ENCODE measurements at regions not wholly inside any gene's neighbourhood (a gene's known extent, or its start where the extent isn't known, plus 50 kb on each side); places are given as distances from the start of the nearest gene placed in this dataset.
"Not testable (repeated sequence)": the region's sequence is repeated elsewhere in the genome, so short reads cannot be mapped to it uniquely, and the experiment has no call there.

DNA sequence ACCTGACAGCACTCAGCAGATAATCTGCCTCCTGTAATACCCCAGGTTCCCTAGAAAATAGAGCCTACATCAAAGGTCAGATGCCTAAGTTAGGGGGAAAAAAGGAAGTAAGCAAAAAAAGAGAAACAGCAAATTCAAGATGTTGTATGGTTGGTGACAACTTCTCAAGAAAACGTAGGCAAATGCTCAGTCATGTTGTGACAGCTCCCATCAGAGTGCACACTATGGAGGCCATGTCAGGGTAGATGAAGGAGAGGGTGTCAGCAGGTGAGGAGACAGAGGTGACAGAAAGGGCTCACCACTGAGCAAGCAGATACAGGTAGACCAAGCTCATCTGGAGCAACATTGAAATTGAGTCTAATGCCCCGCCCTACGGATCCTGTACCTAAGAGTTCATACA, 356.8 kb upstream of the BRINP1 start:
- DNase-seq, result no peak

DNA sequence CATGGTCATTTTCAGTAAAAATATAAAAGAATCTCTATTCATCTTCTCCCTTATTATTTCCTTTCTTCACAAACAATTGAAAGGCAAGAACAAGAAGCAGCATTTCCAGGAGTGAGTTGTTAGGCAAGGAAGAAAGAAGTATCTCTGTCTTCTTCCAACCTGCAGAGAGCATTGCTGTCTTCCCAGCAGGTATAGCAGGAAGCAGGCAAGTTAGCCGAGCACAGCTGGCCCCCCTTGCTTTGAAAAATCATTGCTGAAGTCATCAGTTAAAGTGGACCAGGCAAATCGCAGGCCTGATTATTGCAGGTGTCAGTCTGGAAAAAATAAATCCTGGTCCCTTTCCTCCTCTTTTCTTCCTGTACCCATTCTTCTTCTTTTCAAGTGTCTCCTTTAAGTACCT, 353.1 kb upstream of the BRINP1 start:
- no peak for DNase-seq

DNA sequence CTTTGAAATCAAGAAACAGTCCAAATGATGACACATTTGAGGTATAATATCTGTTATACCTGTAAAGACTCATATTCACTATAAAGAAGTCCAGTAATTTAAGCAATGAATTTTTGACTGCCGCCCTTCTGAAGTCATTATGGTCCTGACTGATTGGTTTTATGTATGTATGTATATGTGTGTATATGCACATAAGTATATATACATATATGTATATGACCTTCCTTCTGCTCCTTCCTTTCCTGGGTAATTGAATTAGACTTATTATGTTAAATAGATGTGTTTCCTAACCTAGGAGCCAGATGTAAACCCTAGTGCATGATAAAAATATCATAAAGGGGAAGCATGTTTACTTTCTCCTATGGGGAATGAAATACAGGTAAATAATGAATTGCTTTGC, 343.1 kb upstream of the BRINP1 start:
- no peak for DNase-seq

DNA sequence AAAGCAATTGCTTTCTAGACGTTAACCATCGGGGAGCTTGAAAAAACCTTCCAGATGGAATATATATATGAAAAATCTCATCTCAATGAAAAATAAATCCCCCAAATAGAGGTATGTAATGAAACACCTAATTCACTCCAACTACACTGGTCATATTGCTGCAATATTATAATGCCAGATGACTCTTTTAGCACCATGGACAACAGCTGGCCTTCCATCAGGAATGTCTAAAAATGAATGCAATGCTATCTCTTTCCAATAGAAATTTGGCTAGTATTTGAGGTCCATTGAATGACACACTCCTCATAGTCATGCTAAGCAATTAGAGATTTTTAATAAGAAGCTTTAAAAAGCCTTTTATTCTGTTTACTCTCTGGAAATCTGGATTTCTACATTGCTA, 340.2 kb upstream of the BRINP1 start:
- DNase-seq, result no peak

DNA sequence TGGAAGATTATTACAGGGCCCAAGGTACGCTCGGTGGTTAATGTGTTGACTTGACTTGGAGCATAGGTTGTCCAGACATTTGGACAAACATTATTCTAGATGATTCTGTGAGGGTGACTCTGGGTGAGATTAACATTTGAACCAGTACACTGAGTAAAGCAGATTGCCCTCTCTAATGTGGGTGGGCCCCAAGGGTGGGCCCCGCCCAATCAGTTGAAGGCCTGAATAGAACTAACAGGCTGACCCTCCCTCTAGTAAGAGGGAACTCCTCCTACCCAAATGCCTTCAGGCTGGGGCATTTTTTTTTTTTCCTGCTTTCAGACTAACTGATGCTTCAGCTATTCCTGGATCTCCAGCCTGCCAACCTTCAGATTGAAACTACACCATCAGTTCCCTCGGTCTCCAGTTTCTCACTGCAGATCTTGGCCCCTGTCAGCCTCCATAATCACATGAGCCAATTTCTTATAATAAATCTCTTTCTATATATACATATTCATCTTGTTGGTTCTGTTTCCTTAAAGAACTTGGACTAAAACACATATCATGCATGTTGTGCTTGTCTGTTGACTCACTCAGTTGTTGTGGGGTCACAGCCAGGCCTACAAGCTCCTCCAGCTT, 338.1 kb upstream of the BRINP1 start:
- DNase-seq, result no peak

DNA sequence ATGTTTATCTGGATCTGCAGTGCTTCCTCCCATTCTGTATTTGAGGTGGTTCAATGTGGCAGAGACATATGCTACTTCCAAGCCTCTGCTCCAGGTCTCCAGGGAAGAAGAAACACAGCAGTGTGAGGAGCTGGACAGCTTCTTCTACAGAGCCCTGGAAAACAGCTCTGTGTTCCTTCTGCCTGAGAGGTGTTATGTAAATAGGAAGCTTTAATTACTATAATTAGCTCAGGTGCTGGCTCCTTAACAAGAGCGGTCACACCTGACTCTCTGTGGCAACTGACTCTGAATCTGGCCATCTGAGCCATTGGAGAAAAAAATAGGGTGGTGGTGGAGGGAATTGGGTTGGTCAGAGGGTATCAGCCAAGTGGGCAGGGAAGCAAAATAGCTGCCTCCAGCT, 332.4 kb upstream of the BRINP1 start:
- DNase-seq, result no peak

DNA sequence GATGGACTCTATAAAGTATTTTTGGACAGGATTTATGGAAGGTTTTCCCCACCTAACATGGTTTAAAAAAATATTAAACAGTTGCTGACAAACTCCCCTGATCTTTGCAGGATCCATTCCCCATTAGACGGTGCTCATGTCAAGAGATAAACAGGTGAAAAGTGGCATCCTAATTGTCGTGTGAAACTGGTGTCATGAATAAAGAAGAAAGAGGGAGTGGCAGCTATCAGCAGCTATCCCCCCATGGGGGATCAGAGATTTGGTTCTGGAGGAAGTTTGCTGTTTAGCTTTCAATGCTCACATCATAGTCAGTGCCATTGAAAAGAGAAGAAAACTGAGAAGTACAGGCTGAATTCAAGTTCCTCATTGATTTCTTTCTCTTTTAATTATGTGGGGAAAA, 329.3 kb upstream of the BRINP1 start:
- DNase-seq, result no peak

DNA sequence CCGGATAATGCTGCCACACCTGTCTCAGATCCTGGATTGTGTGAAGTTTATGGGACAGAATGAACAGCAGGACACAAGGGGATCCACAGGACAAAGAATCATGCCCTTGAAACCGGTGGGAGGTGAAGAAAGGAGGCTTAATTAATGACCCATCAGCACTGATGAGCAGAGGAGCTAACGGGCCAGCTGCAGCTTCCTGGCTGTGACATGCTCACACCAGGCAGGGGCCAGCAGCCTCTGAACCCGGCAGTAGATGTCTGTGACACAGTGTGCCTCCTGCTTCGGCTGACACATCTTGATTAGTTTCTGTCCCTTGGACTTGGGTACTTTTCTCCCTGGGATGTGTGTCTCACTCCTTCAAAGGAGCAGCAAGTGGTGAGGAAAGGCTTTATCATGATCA, 328.8 kb upstream of the BRINP1 start:
- DNase-seq, result no peak

DNA sequence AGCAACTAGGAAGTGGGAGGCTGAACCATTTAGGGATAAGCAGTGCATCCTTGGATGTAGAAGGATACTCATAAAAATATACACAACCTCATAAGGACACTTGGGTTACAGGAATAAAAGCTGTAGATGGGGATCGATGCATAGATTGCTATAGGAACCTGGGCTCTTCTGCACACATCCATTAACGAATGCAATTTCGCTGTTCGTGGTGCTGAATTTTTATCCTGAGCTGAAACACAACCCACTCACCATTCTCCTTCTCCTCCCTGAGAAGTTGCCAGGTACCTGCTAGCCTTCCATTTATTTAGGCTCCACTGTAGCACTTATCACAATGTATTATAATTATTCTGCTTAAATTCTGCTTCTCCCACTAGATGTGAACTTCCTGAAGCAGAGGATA, 320.6 kb upstream of the BRINP1 start:
- DNase-seq, result no peak

DNA sequence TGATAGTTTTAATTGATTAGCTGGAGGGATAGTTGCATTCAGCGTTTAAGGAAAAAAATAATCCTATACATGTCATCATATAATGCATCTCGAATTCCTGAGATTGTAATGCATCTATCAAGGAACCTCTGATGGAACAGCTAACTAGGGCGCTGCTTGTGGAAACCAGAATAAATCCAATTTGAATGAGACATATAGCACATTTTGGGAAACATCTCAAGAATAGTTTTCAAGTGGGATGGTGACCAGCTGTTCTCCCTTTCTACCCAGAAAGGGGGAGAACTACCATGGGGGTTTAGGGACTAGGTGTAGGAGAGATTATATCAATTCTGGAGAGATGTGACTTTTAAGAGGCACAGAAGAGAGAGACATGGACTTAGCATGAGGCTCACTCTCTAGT, 319.3 kb upstream of the BRINP1 start:
- DNase-seq, result no peak

DNA sequence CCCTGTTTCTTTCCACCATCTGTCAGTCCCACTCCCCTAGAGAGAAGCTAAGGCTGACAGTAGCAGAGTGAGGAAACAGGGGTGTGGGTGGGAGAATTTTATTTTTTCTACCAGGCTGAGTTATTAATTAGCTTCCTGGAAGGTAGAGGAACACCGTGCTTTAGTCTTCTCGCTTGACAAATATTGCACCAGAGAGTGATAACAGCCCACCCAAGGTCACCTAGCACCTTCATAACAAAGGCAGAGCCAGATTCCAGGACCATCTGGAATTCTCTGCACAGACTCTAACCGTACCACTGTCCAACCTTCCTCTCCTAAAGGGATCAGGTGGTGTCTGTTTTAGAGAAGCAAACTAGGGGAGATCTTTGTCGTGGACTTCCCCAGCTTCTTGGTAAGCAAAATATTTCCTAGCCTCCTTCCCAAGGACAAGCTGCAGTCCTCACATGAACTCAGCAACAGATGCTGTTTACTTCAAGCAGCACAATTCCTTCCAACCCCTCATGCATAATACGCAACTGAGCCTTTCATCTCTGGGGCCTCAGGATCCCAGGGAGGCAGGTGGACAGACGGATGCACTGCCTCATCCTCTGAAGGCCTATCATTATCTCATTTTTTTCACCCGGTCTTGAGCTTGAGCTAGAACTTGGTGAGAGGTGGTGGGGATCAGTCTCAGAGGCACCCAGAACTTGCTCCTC, 308.7 kb upstream of the BRINP1 start:
- DNase-seq, result no peak

DNA sequence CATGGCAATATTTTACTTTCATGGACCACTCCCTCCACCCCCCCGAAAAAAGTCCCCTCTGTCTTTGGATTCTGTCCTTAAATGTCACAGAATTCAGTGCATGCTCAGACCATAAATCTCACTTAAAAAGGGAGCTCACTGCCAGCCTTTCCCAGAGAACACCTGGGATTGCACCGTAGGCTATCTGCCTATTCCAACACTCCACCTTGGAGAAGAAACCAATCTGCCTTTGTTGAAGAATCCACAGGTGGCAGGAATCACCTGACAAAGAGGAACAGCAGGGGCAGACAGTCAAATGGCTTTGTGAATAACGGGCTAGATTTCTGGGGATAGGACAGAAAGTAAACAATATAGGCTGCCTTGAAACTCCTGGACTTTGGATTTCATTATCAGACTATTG, 306.7 kb upstream of the BRINP1 start:
- DNase-seq, result no peak

DNA sequence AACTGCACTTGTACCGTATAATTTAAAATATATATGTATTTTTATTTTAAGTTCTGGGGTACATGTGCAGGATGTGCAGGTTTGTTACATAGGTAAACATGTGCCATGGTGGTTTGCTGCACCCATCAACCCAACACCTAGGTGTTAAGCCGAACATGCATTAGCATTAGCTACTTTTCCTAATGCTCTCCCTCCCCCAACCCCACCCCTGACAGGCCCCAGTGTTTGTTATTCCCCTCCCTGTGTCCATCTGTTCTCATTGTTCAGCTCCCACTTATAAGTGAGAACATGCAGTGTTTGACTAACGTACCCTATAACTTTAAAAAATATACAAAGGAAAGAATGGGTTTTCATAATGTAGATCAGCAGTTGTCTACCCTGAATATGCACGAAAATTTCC, 303.5 kb upstream of the BRINP1 start:
- not testable (repeated sequence) for DNase-seq

DNA sequence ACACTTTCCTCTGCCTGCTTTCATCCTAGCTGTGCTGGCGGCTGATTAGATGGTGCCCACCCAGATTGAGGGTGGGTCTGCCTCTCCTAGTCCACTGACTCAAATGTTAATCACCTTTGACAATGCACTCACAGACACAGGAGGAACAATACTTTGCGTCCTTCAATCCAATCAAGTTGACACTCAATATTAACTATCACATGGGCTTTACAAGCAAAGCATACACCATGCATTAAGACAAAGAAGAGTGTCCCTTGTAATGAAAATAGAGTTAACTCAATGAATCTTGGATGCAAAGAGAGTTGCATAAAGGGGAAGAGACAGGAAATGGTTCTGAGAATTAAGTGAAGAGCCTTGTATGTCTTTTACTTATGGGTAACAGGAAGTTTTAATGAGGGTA, 298.7 kb upstream of the BRINP1 start:
- no peak for DNase-seq

DNA sequence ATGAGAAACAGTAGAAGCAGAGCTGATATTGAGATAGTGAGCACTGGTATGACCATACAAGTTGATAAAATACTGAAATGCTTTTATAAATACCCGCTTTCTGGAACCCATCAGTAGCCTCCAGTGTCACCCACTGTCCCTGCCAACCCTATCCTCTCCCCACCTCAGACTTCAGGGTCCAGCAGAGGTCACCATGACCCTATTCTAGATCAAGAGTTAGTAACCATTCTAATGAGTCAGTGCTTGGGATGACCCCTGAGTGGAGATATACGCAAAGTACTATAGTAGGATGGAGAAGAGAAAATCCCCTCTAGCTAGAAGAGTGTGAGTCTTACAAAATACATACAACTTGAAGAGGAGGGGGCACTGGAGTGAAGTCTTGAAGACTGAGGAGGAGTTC, 297.9 kb upstream of the BRINP1 start:
- no peak for DNase-seq

DNA sequence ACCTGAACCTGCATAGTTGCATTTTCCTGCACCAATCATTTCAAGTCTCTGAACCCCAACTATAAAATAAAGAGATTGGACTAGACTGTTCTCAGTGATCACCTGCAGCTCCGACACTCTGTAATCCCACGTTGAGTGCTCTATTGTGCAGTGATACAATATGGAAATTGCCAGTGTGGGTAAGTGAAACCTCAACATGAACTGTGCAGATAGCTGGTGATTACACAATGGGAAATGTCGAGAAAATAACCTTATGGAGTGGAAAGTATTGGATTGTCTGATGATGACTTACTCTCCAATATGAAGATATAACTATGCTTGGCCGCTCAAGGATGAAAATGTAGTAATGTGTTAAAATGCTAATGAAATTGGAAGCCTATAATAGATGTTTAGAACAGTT, 293.1 kb upstream of the BRINP1 start:
- no peak for DNase-seq

DNA sequence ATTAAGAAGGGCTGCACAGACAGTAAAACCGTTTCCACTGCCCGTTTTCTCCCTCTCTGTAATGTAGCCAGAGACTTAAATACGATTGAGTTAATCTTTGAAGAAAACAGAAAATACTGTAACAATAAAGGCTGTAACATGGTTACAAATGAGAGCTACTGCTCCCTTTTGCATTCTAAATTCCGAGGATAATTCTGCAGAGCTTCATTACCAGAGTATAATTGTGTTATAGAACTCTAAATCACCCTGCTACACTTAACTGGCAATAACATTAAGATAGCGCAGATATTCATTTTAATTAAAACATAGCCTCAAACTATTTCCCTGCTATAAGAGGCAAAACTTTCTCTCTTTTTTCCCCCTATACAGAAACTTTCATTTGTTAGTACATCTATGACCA, 283.7 kb upstream of the BRINP1 start:
- no peak for DNase-seq

DNA sequence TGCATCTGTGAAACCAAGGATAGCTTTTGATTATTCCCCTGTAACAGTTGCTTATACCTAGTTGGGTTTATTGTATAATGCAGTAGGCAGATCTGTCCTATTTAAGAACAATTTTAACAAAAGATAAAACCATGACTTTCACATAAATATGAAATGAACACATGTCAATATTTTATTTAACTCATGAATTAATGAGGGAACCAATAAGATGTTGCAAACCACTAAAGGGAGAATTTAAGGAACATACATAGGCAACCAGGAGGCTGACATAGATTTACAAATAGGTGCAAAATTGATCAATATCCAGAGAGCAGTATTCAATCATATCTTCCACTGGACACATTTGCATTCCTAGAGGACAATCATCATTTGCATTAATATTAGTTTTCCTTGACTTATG, 280.0 kb upstream of the BRINP1 start:
- DNase-seq, result no peak

DNA sequence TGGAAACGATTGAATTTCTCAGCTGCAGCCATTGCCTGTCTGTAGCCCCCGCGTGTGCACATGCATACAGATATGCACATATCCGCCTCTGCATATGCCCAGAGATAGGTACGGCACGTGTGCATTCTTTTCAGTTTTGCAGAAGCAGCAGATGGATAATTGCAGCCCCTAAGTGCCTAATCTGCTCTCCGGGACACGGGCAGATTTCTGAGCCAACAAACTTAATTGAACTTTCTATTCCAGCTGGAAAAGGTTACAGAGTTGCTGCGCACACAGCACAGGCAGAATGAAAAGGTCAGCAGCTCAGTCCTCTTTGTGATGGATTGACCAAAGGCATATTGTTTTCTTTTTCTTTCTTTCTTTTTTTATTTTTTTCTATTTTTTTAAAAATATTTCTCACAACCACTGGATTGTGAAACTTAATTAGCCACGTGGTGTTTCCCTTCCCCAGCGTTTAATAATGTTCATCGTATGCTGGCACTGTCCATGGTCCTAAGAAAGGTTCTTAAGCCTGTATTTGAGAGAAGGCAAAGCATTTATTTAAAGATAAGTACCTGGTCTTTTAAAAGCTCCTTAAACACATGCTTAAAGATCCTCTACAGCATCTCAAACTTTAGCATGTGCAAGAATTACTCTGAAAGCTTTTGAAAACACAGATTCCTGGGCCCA, 270.2 kb upstream of the BRINP1 start:
- DNase-seq, result no peak

DNA sequence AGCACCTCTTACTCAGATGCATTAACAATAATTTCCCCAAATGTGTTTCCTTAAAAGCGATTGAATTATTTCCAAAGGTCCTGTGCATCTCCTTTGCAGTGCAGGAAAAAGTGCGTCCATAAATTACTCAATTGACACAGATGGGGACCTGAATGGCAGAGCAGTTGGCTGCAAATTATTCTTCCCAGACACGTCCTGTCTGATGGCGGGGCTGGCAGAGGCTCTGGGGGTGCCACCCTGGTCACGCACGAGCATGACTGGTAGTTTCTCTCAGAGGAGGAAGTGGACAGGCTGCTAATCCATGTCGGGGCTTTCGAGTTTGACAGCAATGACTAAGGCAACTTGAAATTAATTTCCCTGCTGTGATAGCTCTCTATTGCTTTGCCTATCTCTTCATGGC, 264.8 kb upstream of the BRINP1 start:
- no peak for DNase-seq

DNA sequence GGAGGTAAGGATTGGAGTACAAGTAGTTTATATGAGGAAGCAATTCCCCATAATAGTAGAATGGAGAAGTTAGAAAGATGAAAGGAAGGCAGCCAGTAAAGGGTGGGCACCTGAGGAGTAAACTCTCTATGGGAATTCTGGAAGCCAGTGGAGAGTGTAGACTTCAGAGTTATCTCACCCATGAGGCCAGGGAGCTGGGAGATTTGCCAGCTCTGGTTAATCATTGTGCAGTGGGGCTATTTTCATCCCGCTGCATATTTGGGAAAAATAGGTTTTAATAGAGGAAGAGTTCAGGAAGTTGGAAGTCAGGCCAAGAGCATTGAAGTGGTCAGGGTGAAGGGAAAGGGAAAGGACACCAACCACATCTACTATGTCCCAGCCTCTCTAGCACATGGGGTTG, 242.3 kb upstream of the BRINP1 start:
- DNase-seq, result no peak

DNA sequence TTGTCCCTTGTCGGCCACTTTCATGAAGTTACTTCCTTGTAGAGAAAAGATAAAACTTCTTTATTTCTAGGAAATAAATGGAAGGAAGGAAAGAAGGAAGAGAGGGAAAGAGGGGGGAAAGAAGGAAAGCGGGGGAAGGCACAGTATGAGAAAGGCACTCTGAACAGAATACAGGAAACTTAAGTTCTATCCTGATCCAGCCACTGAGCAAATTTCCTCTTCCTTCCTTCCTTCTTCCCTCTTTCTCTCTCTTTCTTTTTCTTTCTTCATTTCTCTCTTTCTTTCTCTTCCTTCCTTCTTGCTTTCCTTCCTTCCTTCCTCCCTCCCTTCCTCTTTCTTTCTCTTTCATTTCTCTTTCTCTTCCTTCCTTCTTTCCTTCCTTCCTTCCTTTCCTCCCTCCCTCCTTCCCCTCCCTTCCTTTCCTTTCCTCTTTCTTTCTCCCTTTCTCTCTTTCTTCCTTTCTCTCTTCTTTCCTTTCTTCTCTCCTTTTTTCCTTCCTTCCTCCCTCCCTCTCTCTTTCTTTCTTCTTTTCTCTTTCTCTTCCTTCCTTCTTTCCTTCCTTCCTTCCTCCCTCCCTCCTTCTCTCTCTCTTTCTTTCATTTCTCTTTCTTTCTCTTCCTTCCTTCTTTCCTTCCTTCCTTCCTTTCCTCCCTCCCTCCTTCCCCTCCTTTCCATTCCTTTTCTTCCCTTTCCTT, 240.2 kb upstream of the BRINP1 start:
- DNase-seq, result no peak

DNA sequence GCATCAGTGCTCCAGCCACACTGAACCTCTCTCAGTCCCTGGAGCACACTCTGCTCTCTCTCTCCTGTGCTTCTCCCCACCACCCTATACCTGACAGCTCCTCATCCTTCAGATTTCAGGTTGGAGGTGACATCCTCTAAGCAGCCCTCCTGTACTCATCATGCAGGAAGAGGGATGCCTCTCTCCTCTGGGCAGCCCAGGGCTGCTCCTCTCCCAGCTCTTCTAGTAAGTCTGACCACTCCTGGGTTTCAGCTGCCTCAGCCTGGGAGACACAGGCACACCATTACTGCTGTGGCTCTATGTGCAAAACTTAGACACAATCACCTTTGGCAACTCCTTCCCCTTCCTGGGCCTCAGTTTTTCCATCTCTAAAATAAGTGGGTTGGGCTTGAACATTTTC, 232.4 kb upstream of the BRINP1 start:
- DNase-seq, result no peak

DNA sequence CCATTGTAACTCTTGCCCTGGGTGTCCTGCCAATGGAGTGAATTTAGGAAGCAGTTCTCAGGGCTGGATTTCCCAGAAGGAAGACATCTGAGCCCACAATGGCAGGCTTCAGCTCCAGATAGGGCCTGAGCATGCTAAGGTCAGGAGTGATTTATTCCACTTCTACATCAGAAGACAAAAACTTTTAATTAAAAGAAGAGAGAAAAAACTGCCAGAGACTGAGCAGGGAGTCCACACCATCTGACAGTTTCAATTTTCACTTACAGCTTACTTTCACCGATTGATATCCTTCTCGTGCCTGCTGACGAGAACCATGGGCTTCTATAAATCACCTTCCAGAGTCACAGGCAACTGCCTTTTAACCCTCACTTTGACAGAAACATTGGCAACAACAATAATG, 228.3 kb upstream of the BRINP1 start:
- no peak for DNase-seq
